ENCODE measurements at regions not wholly inside any gene's neighbourhood (a gene's known extent, or its start where the extent isn't known, plus 50 kb on each side); places are given as distances from the start of the nearest gene placed in this dataset.

GRCh38 chr1:17890815-17891191, 135.7 kb downstream of the ACTL8 start:
- intact Hi-C loops (cut with micrococcal nuclease; ENCODE audit: unreplicated experiment), result no loop called here
- BruUV-seq (replicated peaks), result no TSS peak
- no peak for DNase-seq (ENCODE audit: low spot score)

GRCh38 chr1:17891205-17892110, 136.3 kb downstream of the ACTL8 start:
- no peaks in the 10 kb centered on the region for H3K9me3 ChIP-seq (ENCODE audit: low read depth, low read length, poor library complexity, severe bottlenecking)
- intact Hi-C loops (cut with micrococcal nuclease; ENCODE audit: unreplicated experiment), result no loop called here
- BruUV-seq (replicated peaks), result no TSS peak
- TF ChIP-seq CTCF (conservative IDR thresholded peaks at IDR 0.05; ENCODE audit: low read depth, low read length) (no peak), EZH2 (IDR thresholded peaks at IDR 0.05; ENCODE audit: borderline replicate concordance, low read depth, low read length, poor library complexity, severe bottlenecking) (no peak)
- no peaks in the 10 kb centered on the region for H3K36me3 ChIP-seq (ENCODE audit: insufficient read depth, low read length, poor library complexity, severe bottlenecking)
- peaks cover 43% of the 10 kb centered on the region for H3K27me3 ChIP-seq (replicated peaks; ENCODE audit: insufficient read depth, low read depth, low read length, poor library complexity)
- no peak overlapping the region for H3K27ac ChIP-seq (ENCODE audit: low read depth, low read length, poor library complexity, severe bottlenecking)
- H3K4me1 ChIP-seq (ENCODE audit: insufficient read depth, low read length, poor library complexity, severe bottlenecking), result no peaks in the 10 kb centered on the region
- ChIA-PET CTCF (no interaction called here), POLR2A (ENCODE audit: low non-redundant PET) (no interaction called here)
- H3K4me3 ChIP-seq (ENCODE audit: low read depth, low read length, poor library complexity, severe bottlenecking), result no peak overlapping the region
- no peak for DNase-seq (ENCODE audit: low spot score)

More at GRCh38 chr1:17890815-17891191, 135.7 kb downstream of the ACTL8 start:
- Histone ChIP-seq H3K27me3 (replicated peaks; ENCODE audit: insufficient read depth, low read depth, low read length, poor library complexity) (peaks cover 37% of the 10 kb centered on the region), H3K27ac (ENCODE audit: low read depth, low read length, poor library complexity, severe bottlenecking) (no peak overlapping the region), H3K4me1 (ENCODE audit: insufficient read depth, low read length, poor library complexity, severe bottlenecking) (no peaks in the 10 kb centered on the region), H3K4me3 (ENCODE audit: low read depth, low read length, poor library complexity, severe bottlenecking) (no peak overlapping the region), H3K9me3 (ENCODE audit: low read depth, low read length, poor library complexity, severe bottlenecking) (no peaks in the 10 kb centered on the region), H3K36me3 (ENCODE audit: insufficient read depth, low read length, poor library complexity, severe bottlenecking) (no peaks in the 10 kb centered on the region)
- ChIA-PET CTCF (no interaction called here), POLR2A (ENCODE audit: low non-redundant PET) (no interaction called here)
- TF ChIP-seq EZH2 (IDR thresholded peaks at IDR 0.05; ENCODE audit: borderline replicate concordance, low read depth, low read length, poor library complexity, severe bottlenecking), result no peak
- TF ChIP-seq CTCF (conservative IDR thresholded peaks at IDR 0.05; ENCODE audit: low read depth, low read length), result no peak

- intact Hi-C loops (cut with micrococcal nuclease; ENCODE audit: unreplicated experiment), result no loop called here
- no TSS peak for BruUV-seq (replicated peaks)
- CTCF ChIA-PET, result no interaction called here
- Histone ChIP-seq H3K4me1 (ENCODE audit: insufficient read depth, low read length, poor library complexity, severe bottlenecking) (no peaks in the 10 kb centered on the region), H3K27ac (ENCODE audit: low read depth, low read length, poor library complexity, severe bottlenecking) (no peak overlapping the region), H3K27me3 (replicated peaks; ENCODE audit: insufficient read depth, low read depth, low read length, poor library complexity) (peaks cover 49% of the 10 kb centered on the region), H3K36me3 (ENCODE audit: insufficient read depth, low read length, poor library complexity, severe bottlenecking) (no peaks in the 10 kb centered on the region), H3K4me3 (ENCODE audit: low read depth, low read length, poor library complexity, severe bottlenecking) (no peak overlapping the region), H3K9me3 (ENCODE audit: low read depth, low read length, poor library complexity, severe bottlenecking) (no peaks in the 10 kb centered on the region)
- TF ChIP-seq EZH2 (IDR thresholded peaks at IDR 0.05; ENCODE audit: borderline replicate concordance, low read depth, low read length, poor library complexity, severe bottlenecking) (no peak), CTCF (conservative IDR thresholded peaks at IDR 0.05; ENCODE audit: low read depth, low read length) (no peak)
- DNase-seq (ENCODE audit: low spot score), result no peak
- POLR2A ChIA-PET (ENCODE audit: low non-redundant PET), result no interaction called here
Observed at GRCh38 chr1:17892225-17892624, 137.1 kb downstream of the ACTL8 start.
